H1 (cell line): ENCODE measurements at regions not wholly inside any gene's neighbourhood (a gene's known extent, or its start where the extent isn't known, plus 50 kb on each side); places are given as distances from the start of the nearest gene placed in this dataset.

Source experiments
- CTCF ChIA-PET: fragments of 300-600 bp; sonication (Branson Sonifier 250); formaldehyde crosslinking; loops from one replicate; lab custom pipeline; 2021; ENCODE audit not compliant: partially characterized antibody; lab: Charles Lee
- POLR2A ChIA-PET: fragments of 300-600 bp; sonication (Branson Sonifier 250); formaldehyde crosslinking; loops from one replicate; lab custom pipeline; 2021; ENCODE audit warnings: inconsistent platforms; ENCODE audit not compliant: partially characterized antibody; lab: Charles Lee
- DNase-seq, 2 experiments: peaks; one replicate each; pipeline versions ENCODE4 v3.0.0 to v3.0.0-alpha.2; 2010 to 2022; ENCODE audit warnings: low spot score in 2 of 2, low read depth in 1 of 2, mixed read lengths in 1 of 2
- FAIRE-seq: peaks from 2 replicates; lab custom pipeline; 2011; peaks lifted over from hg19 to GRCh38; lab: Jason Lieb, UNC
- H2AFZ ChIP-seq: 2 replicates; pipeline ENCODE4 v1.8.1; 2012; ENCODE audit warnings: low read length, inconsistent platforms
- H2AK5ac ChIP-seq: 2 replicates; pipeline ENCODE4 v1.6.1; 2013; ENCODE audit warnings: low read depth, low read length
- H2BK120ac ChIP-seq: replicated peaks from 2 replicates; pipeline ENCODE3; 2013; ENCODE audit warnings: low read depth, low read length, inconsistent platforms
- H2BK12ac ChIP-seq: 2 replicates; pipeline ENCODE4 v1.6.1; 2013; ENCODE audit warnings: low read depth, low read length
- H2BK15ac ChIP-seq: 2 replicates; pipeline ENCODE4 v1.6.1; 2013; ENCODE audit warnings: low read length
- H2BK20ac ChIP-seq: 2 replicates; pipeline ENCODE4 v1.6.1; 2013; ENCODE audit warnings: low read length
- H2BK5ac ChIP-seq: 2 replicates; pipeline ENCODE4 v1.6.1; 2013; ENCODE audit warnings: low read depth, low read length
- H3K14ac ChIP-seq: 2 replicates; pipeline ENCODE4 v1.6.1; 2013; ENCODE audit warnings: inconsistent platforms; ENCODE audit not compliant: insufficient read length
- H3K18ac ChIP-seq: 2 replicates; pipeline ENCODE4 v1.6.1; 2013; ENCODE audit warnings: low read length; ENCODE audit errors: extremely low read depth
- H3K23ac ChIP-seq: 2 replicates; pipeline ENCODE4 v1.6.1; 2013; ENCODE audit warnings: inconsistent platforms; ENCODE audit not compliant: insufficient read length
- H3K23me2 ChIP-seq: 2 replicates; pipeline ENCODE4 v1.6.1; 2013; ENCODE audit warnings: low read depth, low read length
- H3K27ac ChIP-seq: 2 replicates; pipeline ENCODE4 v1.6.1; 2011; ENCODE audit warnings: low read depth, low read length, inconsistent platforms
- H3K27me3 ChIP-seq, 4 experiments: replicated peaks in 1 of 4; 1 replicate in 1 of 4; 2 replicates in 3 of 4; pipeline versions ENCODE4 v1.6.1 to v1.8.1; 2011 to 2013; ENCODE audit warnings: low read length in 3 of 4, mild to moderate bottlenecking in 3 of 4, inconsistent platforms in 2 of 4, mixed read lengths in 2 of 4, moderate library complexity in 1 of 4; ENCODE audit not compliant: control insufficient read depth in 3 of 4, insufficient read depth in 3 of 4; ENCODE audit errors: extremely low read depth in 1 of 4
- H3K36me3 ChIP-seq, 4 experiments: 2 replicates each; pipeline versions ENCODE4 v1.6.1 to v1.8.1; 2011 to 2013; ENCODE audit warnings: mild to moderate bottlenecking in 4 of 4, low read length in 3 of 4, moderate library complexity in 2 of 4, control low read depth in 1 of 4, inconsistent platforms in 1 of 4; ENCODE audit not compliant: insufficient read depth in 4 of 4, control insufficient read depth in 2 of 4
- H3K4ac ChIP-seq: replicated peaks from 2 replicates; pipeline ENCODE3; 2013; ENCODE audit warnings: low read length, low read depth, mixed read lengths, inconsistent platforms; ENCODE audit not compliant: insufficient read length
- H3K4me1 ChIP-seq, 4 experiments: replicated peaks in 1 of 4; 1 replicate in 1 of 4; 2 replicates in 3 of 4; pipeline versions ENCODE4 v1.6.1 to v1.8.1; 2011 to 2013; ENCODE audit warnings: low read length in 3 of 4, inconsistent platforms in 2 of 4, mixed read lengths in 1 of 4; ENCODE audit not compliant: insufficient read depth in 4 of 4, control insufficient read depth in 3 of 4
- H3K4me2 ChIP-seq, 2 experiments: 2 replicates each; pipeline versions ENCODE4 v1.6.1 to v1.8.1; 2011 to 2013; ENCODE audit warnings: low read depth in 2 of 2, low read length in 2 of 2, control low read depth in 1 of 2, inconsistent platforms in 1 of 2, mild to moderate bottlenecking in 1 of 2; ENCODE audit not compliant: insufficient read depth in 1 of 2
- H3K4me3 ChIP-seq, 4 experiments: fragments of 200-600, 300-600 bp in 1 of 4; sonication (generic), shearing (Covaris generic), sonication (Bioruptor Twin) in 1 of 4; 2 replicates each; pipeline versions ENCODE4 v1.5.1 to v1.8.1; 2011 to 2016; ENCODE audit warnings: low read length in 4 of 4, low read depth in 3 of 4, control low read depth in 2 of 4, inconsistent platforms in 2 of 4, mild to moderate bottlenecking in 2 of 4, mixed read lengths in 1 of 4, moderate library complexity in 1 of 4; ENCODE audit not compliant: insufficient read depth in 2 of 4; ENCODE audit errors: extremely low read depth in 1 of 4
- H3K56ac ChIP-seq: replicated peaks from 2 replicates; pipeline ENCODE3; 2013; ENCODE audit warnings: low read depth, mild to moderate bottlenecking, mixed read lengths, low read length, inconsistent platforms; ENCODE audit not compliant: insufficient read length
- H3K79me1 ChIP-seq: 2 replicates; pipeline ENCODE4 v1.6.1; 2013; ENCODE audit warnings: low read depth, low read length, control low read depth
- H3K79me2 ChIP-seq, 2 experiments: 2 replicates each; pipeline versions ENCODE4 v1.6.1 to v1.8.1; 2012 to 2013; ENCODE audit warnings: low read length in 2 of 2, mild to moderate bottlenecking in 2 of 2, inconsistent platforms in 1 of 2; ENCODE audit not compliant: insufficient read depth in 2 of 2, control insufficient read depth in 1 of 2
- H3K9ac ChIP-seq, 4 experiments: replicated peaks in 1 of 4; 1 replicate in 1 of 4; 2 replicates in 3 of 4; pipeline versions ENCODE4 v1.6.1 to v1.8.1; 2011 to 2013; ENCODE audit warnings: low read depth in 3 of 4, low read length in 3 of 4, control low read depth in 2 of 4, mild to moderate bottlenecking in 2 of 4, moderate library complexity in 2 of 4, inconsistent platforms in 1 of 4; ENCODE audit errors: extremely low read depth in 1 of 4
- H3K9me3 ChIP-seq, 2 experiments: 2 replicates each; pipeline versions ENCODE4 v1.6.1 to v1.8.1; 2012 to 2013; ENCODE audit warnings: mild to moderate bottlenecking in 2 of 2, moderate library complexity in 2 of 2, control low read depth in 1 of 2, inconsistent platforms in 1 of 2, low read depth in 1 of 2, low read length in 1 of 2, mixed read lengths in 1 of 2; ENCODE audit not compliant: insufficient read depth in 2 of 2
- H4K20me1 ChIP-seq, 2 experiments: replicated peaks in 1 of 2; 2 replicates each; pipeline versions ENCODE3 to v1.8.1; 2011 to 2013; ENCODE audit warnings: inconsistent platforms in 2 of 2, low read length in 2 of 2, mild to moderate bottlenecking in 1 of 2; ENCODE audit not compliant: insufficient read depth in 2 of 2, control insufficient read depth in 1 of 2
- H4K5ac ChIP-seq: 2 replicates; pipeline ENCODE4 v1.6.1; 2013; ENCODE audit warnings: low read length, low read depth, mixed read lengths, inconsistent platforms; ENCODE audit not compliant: insufficient read length
- H4K8ac ChIP-seq: 2 replicates; pipeline ENCODE4 v1.8.0; 2013; ENCODE audit warnings: mild to moderate bottlenecking, moderate library complexity, low read length, inconsistent platforms; ENCODE audit not compliant: insufficient read depth; ENCODE audit errors: extremely low read depth
- H4K91ac ChIP-seq: replicated peaks from 2 replicates; pipeline ENCODE3; 2013; ENCODE audit warnings: low read length, mixed read lengths, inconsistent platforms; ENCODE audit not compliant: insufficient read length
- NRF1 ChIP-seq: IDR thresholded peaks from 2 replicates; pipeline ENCODE4 v1.6.1; 2011; ENCODE audit warnings: mild to moderate bottlenecking, low read depth, low read length, improper control_type of control experiment
- POU5F1 ChIP-seq: IDR thresholded peaks from 2 replicates; pipeline ENCODE4 v1.6.1; 2011; ENCODE audit warnings: low read depth, mild to moderate bottlenecking, low read length, moderate library complexity
- RAD21 ChIP-seq, 2 experiments: IDR thresholded peaks in 1 of 2; conservative IDR thresholded peaks in 1 of 2; 2 replicates each; pipeline ENCODE4 v1.6.1; 2011; ENCODE audit warnings: low read depth in 2 of 2, low read length in 2 of 2, improper control_type of control experiment in 1 of 2, inconsistent platforms in 1 of 2, mild to moderate bottlenecking in 1 of 2, moderate library complexity in 1 of 2
- SIN3A ChIP-seq, 2 experiments: IDR thresholded peaks in 1 of 2; conservative IDR thresholded peaks in 1 of 2; 2 replicates each; pipeline ENCODE4 v1.6.1; 2011 to 2012; ENCODE audit warnings: low read length in 2 of 2, improper control_type of control experiment in 1 of 2, low read depth in 1 of 2, mild to moderate bottlenecking in 1 of 2
- SIX5 ChIP-seq: IDR thresholded peaks from 2 replicates; pipeline ENCODE4 v1.6.1; 2011; ENCODE audit warnings: mild to moderate bottlenecking, low read depth, low read length
- WGBS, 2 experiments: shearing (Covaris generic) in 1 of 2; methylation state at CpG; one replicate each; pipeline versions ENCODE4 v1.1.6 to v1.1.7; 2013 to 2015; ENCODE audit warnings: low lambda C conversion rate in 2 of 2, mixed read lengths in 2 of 2, inconsistent platforms in 1 of 2, low coverage in 1 of 2, missing lambda C conversion rate in 1 of 2; ENCODE audit not compliant: insufficient replicate concordance in 2 of 2, insufficient coverage in 1 of 2, insufficient read length in 1 of 2; ENCODE audit errors: extremely low coverage in 1 of 2, missing lambda C conversion rate in 1 of 2; 5-methylcytosine and 5-hydroxymethylcytosine counted together

- Histone ChIP-seq H2BK12ac (no peak overlapping the region), H3K23ac (no peak overlapping the region), H3K79me2 (no peaks in the 10 kb centered on the region), H3K14ac (no peak overlapping the region), H3K4me3 (no peak overlapping the region), H3K56ac (no peak overlapping the region), H2BK20ac (no peak overlapping the region), H2BK15ac (no peak overlapping the region), H4K20me1 (no peaks in the 10 kb centered on the region), H3K9ac (no peak overlapping the region), H2BK120ac (no peak overlapping the region), H3K27ac (no peak overlapping the region), H3K4me1 (no peaks in the 10 kb centered on the region), H3K36me3 (no peaks in the 10 kb centered on the region), H2BK5ac (no peak overlapping the region), H4K91ac (no peak overlapping the region), H3K9me3 (no peaks in the 10 kb centered on the region), H3K23me2 (no peaks in the 10 kb centered on the region), H3K27me3 (no peaks in the 10 kb centered on the region), H2AFZ (no peak overlapping the region), H4K8ac (no peak overlapping the region), H3K79me1 (no peaks in the 10 kb centered on the region), H3K18ac (no peak overlapping the region), H2AK5ac (no peak overlapping the region), H3K4me2 (no peak overlapping the region), H4K5ac (no peak overlapping the region), H3K4ac (no peak overlapping the region)
- CTCF ChIA-PET, result interaction anchor here (0.6 to 1.8 kb wide), 2 partner anchors 9 kb away, joined by 4 read pairs; no protein-coding TSS in a partner anchor
- no peak for DNase-seq
- TF ChIP-seq SIN3A (conservative IDR thresholded peaks at IDR 0.05 in 1 of 2, IDR thresholded peaks at IDR 0.05 in 1 of 2; ENCODE audit: low read depth in 1 of 2, low read length in 2 of 2) (no peak), NRF1 (no peak), POU5F1 (no peak), SIX5 (no peak), RAD21 (IDR thresholded peaks at IDR 0.05 in 1 of 2, conservative IDR thresholded peaks at IDR 0.05 in 1 of 2; ENCODE audit: low read depth in 2 of 2, low read length in 2 of 2) (no peak)
- POLR2A ChIA-PET, result no interaction called here
- no CpG with 5 or more reads among the region's 10 CpGs for WGBS, 2 experiments
- no peak for FAIRE-seq
These were observed 375.6 kb downstream of the SFMBT2 start for GRCh38 chr10:7035126-7035761.
